Right cardiac atrium (tissue), 5 donors: ENCODE measurements at regions not wholly inside any gene's neighbourhood (a gene's known extent, or its start where the extent isn't known, plus 50 kb on each side); places are given as distances from the start of the nearest gene placed in this dataset.

Experiments used
- ATAC-seq, 2 donors: fragments of 200-7000 bp; cut with Tn5 transposase; one replicate each; pipeline versions ENCODE4 v1.8.0 to v1.9.1; 2020; ENCODE audit warnings: moderate library complexity in 2 of 2, mild to moderate bottlenecking in 1 of 2
- DNase-seq, 3 donors: peaks; one replicate each; pipeline ENCODE4 v3.0.0-alpha.2; 2020
- H3K27ac ChIP-seq: one replicate; pipeline ENCODE4 v1.5.1; 2013; ENCODE audit warnings: mild to moderate bottlenecking, low read length, control low read depth, moderate library complexity
- H3K27me3 ChIP-seq: one replicate; pipeline ENCODE4 v1.6.1; 2013; ENCODE audit not compliant: control insufficient read depth, insufficient read depth
- H3K4me1 ChIP-seq: one replicate; pipeline ENCODE4 v1.6.1; 2013; ENCODE audit warnings: low read length; ENCODE audit not compliant: control insufficient read depth, insufficient read depth
- H3K4me3 ChIP-seq: one replicate; pipeline ENCODE4 v1.5.1; 2013; ENCODE audit warnings: low read length, control low read depth
- H3K9me3 ChIP-seq: one replicate; pipeline ENCODE4 v1.6.1; 2013; ENCODE audit warnings: low read length; ENCODE audit not compliant: control insufficient read depth
- WGBS: extraction: QIAGEN DNeasy Blood & Tissue Kit; methylation state at CpG from one replicate; pipeline ENCODE4 v1.1.7; 2013; 5-methylcytosine and 5-hydroxymethylcytosine counted together
- intact Hi-C, 4 donors: fragments of 100-400 bp; cut with DNase I; formaldehyde crosslinking; loops; one replicate each; pipeline versions ENCODE4 v1.11.0 to v1.14.0; 2022 to 2023
- donor health status: healthy with polysubstance abuse.
- donor health status: DM: no; HTN: yes; CAD: no.
- donor health status: DM: no; HTN: no; CAD: no.
- donor health status: DM: no; HTN: yes; CAD: no; lungs with severe emphysema.
- donor health status: DM: yes; HTN: yes; CAD: no.

GRCh38 chr17:13995856-13996271 is 73.4 kb upstream of the COX10 start:
- Histone ChIP-seq H3K4me3 (no peak overlapping the region), H3K27me3 (no peaks in the 10 kb centered on the region), H3K27ac (no peak overlapping the region), H3K4me1 (no peaks in the 10 kb centered on the region), H3K9me3 (no peaks in the 10 kb centered on the region)
- DNase-seq (no peak), ATAC-seq (no peak)
- 84% methylated on average over 4 of the region's 4 CpGs for WGBS
- intact Hi-C loops = no loop called here

DNA sequence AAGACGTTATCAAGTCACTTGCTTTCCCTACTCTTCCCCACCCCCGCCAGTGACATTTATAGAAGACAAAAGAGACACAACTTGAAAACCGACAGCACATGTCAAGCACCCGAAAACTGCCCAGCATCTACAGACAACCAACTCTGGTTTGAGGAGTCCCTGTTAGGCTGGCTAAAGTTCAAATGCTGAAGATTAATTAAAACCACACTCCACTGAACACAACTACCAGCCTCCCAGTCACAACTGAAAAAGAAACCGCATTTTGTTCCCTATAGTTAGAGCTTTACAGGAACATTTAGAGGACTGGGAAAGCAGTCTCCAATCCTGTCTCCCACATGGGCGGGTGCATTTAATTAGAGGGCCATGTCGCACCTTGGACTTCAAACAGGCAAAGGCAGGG is 73.0 kb upstream of the COX10 start:
- DNase-seq = no peak
- no peak for ATAC-seq
- Histone ChIP-seq H3K9me3 (no peaks in the 10 kb centered on the region), H3K4me3 (no peak overlapping the region), H3K4me1 (no peaks in the 10 kb centered on the region), H3K27me3 (no peaks in the 10 kb centered on the region), H3K27ac (no peak overlapping the region)
- intact Hi-C loops = no loop called here
- WGBS = 73% methylated on average over 7 of the region's 7 CpGs

GRCh38 chr17:13996748-13997147 is 72.6 kb upstream of the COX10 start:
- H3K9me3 ChIP-seq = no peaks in the 10 kb centered on the region
- H3K27me3 ChIP-seq = no peaks in the 10 kb centered on the region
- 35% methylated on average over 3 of the region's 3 CpGs for whole genome bisulfite sequencing
- intact Hi-C loops = no loop called here
- no peak for DNase-seq
- no peak overlapping the region for H3K27ac ChIP-seq
- H3K4me1 ChIP-seq = no peaks in the 10 kb centered on the region
- no peak overlapping the region for H3K4me3 ChIP-seq
- no peak for ATAC-seq

- Histone ChIP-seq H3K27ac (no peak overlapping the region), H3K4me3 (no peak overlapping the region), H3K9me3 (no peaks in the 10 kb centered on the region), H3K27me3 (no peaks in the 10 kb centered on the region), H3K4me1 (no peaks in the 10 kb centered on the region)
- DNase-seq = no peak
- 88% methylated on average over 2 of the region's 2 CpGs for WGBS
- intact Hi-C loops = no loop called here
- ATAC-seq = no peak
Measured at GRCh38 chr17:14004927-14005620, 64.2 kb upstream of the COX10 start.

DNA sequence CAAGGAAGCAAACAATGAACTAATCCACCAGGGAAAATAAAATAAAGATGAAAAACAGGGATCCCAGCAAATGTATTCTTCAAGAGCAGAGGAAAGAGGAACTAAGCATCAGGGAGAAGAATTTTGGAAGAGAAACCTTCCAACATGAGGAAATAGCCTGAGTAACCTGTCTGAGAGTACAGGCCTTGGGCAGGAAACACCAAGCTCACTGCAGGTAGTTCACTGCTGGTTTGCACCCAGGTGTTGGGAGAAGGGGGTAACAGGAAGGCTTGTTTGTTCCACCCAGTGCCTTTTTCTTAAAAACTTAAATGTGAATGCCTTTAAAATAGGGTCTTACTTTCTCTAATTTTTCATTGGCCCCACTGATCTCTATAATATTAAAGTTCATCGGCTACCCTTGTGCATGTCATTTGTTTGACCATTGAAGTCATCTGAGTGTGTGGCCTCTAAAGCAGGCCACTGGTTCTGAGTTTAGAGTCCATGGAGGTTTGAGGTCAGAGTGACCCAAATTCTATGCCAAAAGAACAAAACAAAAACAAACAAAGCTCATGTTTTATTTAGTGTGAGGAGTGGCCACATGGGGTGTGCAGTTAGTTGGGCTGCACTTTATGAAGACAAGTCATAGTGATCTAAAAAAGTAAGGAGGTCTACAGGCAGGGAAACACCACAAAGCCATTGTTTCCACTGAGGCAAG is 62.9 kb upstream of the COX10 start:
- 95% methylated on average over 1 of the region's 1 CpG for WGBS
- H3K4me1 ChIP-seq = no peaks in the 10 kb centered on the region
- no peak overlapping the region for H3K27ac ChIP-seq
- no peaks in the 10 kb centered on the region for H3K9me3 ChIP-seq
- H3K27me3 ChIP-seq = no peaks in the 10 kb centered on the region
- intact Hi-C loops = no loop called here
- ATAC-seq = no peak
- H3K4me3 ChIP-seq = no peak overlapping the region
- no peak for DNase-seq

- ATAC-seq (no peak), DNase-seq (no peak)
- Histone ChIP-seq H3K9me3 (no peaks in the 10 kb centered on the region), H3K27me3 (no peaks in the 10 kb centered on the region), H3K4me1 (no peaks in the 10 kb centered on the region), H3K27ac (no peak overlapping the region), H3K4me3 (no peak overlapping the region)
- 85% methylated on average over 2 of the region's 2 CpGs for WGBS
- intact Hi-C loops = no loop called here
Measured at GRCh38 chr17:14007951-14008350, 61.4 kb upstream of the COX10 start.

- H3K27ac ChIP-seq = no peak overlapping the region
- intact Hi-C loops = no loop called here
- no peak for ATAC-seq
Measured at GRCh38 chr17:14011036-14011692, 58.1 kb upstream of the COX10 start.

DNA sequence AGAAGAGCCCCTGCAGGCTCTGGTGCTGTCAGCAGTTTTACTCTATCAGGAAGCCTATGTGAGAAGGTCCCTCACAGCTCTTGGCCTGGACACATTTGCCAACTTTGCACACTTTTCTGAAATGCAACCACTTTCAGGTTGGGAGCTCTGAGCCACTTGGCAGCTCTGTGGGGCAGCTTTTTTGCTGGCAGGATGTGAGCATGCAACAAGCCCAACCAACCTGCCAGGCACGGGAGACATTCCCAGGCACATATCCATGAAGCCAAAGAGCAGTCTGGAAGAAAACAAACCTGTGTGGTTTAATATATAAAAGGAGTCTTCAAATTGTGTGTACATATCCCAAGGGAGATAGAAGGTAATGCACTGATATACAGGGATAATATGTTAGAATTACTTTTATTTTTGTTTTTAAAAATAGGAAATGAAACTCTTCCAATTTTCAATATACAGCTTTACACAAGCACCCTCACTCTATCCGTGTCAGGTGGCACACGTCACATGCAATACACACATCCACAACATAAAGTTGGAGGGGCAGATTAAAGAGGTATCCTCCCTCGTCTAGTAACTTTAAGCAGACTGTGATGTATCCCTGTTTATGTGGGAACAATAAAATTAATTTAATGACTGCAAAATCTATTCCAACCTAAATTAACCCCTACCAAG is 57.4 kb upstream of the COX10 start:
- Histone ChIP-seq H3K27ac (no peak overlapping the region), H3K9me3 (no peaks in the 10 kb centered on the region), H3K4me3 (no peak overlapping the region), H3K27me3 (no peaks in the 10 kb centered on the region), H3K4me1 (no peaks in the 10 kb centered on the region)
- intact Hi-C loops = no loop called here
- WGBS = 51% methylated on average over 4 of the region's 4 CpGs
- ATAC-seq (no peak), DNase-seq (no peak)

More at GRCh38 chr17:14011036-14011692, 58.1 kb upstream of the COX10 start:
- H3K4me1 ChIP-seq = no peaks in the 10 kb centered on the region
- no peaks in the 10 kb centered on the region for H3K9me3 ChIP-seq
- H3K27me3 ChIP-seq = no peaks in the 10 kb centered on the region
- no peak overlapping the region for H3K4me3 ChIP-seq
- no peak for DNase-seq
- 46% methylated on average over 5 of the region's 5 CpGs for WGBS

DNA sequence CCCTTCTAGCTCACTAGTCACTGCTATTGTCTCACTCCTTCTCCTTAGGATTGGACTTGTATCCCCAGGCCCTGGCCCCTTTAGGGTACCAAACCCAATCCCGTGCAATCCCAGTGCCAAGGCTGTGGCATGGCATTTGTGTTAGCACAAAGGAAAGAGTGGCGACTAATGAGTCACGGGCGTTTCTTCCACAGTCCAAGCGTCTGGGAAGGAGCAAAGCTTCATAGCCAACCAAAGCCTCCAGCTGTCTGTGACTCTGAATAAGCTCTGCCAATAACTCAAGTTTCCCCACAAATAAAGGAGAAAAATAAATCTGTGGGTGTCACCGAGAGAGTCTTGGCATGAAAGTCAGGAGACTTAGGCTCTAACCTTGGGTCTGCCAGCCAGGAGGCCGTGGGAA is 54.6 kb upstream of the COX10 start:
- 65% methylated on average over 7 of the region's 7 CpGs for WGBS

DNA sequence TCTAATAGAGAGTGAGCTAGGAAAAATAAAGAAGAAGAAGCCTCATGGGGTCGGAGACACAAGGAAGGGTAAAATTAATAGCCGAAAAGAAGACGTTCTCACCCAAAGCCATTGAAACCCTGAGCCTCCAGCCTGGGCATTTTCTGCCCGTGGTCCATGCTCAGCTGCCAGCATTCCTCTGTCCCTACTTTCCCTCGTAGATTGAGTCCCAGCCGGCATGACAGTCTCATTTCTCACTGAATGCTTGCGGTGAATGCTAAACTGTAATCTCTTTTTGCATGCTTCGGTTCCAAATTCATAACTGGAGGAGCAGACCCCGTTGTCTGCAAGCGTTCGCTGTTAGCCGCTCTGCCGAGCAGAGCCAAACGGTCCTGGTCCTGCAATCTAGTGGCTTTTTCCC is 54.0 kb upstream of the COX10 start:
- Histone ChIP-seq H3K9me3 (no peaks in the 10 kb centered on the region), H3K4me1 (no peaks in the 10 kb centered on the region), H3K27ac (no peak overlapping the region), H3K4me3 (no peak overlapping the region), H3K27me3 (no peaks in the 10 kb centered on the region)
- WGBS = 68% methylated on average over 14 of the region's 14 CpGs
- no peak for ATAC-seq
- no peak for DNase-seq
- intact Hi-C loops = no loop called here

More for the DNA sequence above, 54.6 kb upstream of the COX10 start:
- no peaks in the 10 kb centered on the region for H3K9me3 ChIP-seq
- H3K4me3 ChIP-seq = no peak overlapping the region
- ATAC-seq (no peak), DNase-seq (no peak)
- no peaks in the 10 kb centered on the region for H3K27me3 ChIP-seq
- H3K27ac ChIP-seq = no peak overlapping the region
- H3K4me1 ChIP-seq = no peaks in the 10 kb centered on the region
- intact Hi-C loops = no loop called here

DNA sequence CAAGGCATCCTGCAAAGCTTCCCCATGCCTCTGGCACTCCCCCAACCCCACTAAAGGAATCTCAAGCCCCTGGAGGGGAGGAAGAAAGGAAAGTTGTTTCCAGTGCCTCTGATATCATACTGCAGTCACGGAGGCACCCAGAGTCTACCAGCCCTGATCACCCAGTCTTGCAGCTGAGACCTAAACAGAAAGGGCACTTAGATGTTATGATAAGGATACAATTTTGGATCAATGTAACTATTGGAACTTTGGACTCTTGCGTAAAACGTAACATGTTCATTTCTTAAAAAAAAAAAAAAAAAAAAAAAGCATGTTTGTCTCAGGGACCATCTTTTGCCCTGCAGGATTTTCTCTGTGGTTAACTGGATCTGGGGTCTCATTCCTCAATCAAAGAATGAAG is 52.4 kb upstream of the COX10 start:
- Histone ChIP-seq H3K4me3 (no peak overlapping the region), H3K27ac (no peak overlapping the region), H3K9me3 (no peaks in the 10 kb centered on the region), H3K4me1 (no peaks in the 10 kb centered on the region), H3K27me3 (no peaks in the 10 kb centered on the region)
- intact Hi-C loops = no loop called here
- DNase-seq (no peak), ATAC-seq (no peak)
- WGBS = 81% methylated on average over 3 of the region's 3 CpGs
